ENCODE measurements at regions not wholly inside any gene's neighbourhood (a gene's known extent, or its start where the extent isn't known, plus 50 kb on each side); places are given as distances from the start of the nearest gene placed in this dataset.

DNA sequence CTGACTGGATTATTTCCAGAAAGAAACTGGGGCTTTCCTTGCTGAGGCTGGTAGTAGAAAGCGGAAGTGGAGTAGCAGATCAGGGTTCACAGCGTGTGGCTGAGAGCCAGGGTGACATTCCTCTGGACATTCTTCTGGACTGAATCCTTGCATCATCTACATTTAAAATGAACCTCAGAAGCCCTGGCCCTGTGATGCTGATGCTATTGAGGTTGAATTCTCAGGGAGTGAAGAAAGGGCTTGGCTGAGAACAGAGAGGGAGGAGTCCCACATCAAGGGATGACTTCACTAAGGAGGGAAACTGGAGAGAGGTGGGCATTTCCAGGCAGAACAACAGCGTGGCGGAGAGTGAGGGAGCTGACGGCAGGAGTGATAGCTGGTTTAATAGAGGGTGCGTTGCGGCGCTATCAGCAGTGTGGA, 102.3 kb upstream of the LMO4 start:
- Histone ChIP-seq H3K27me3 (no peaks in the 10 kb centered on the region), H3K27ac (peak overlapping the region in 1 of 3 donors; percentile 24), H3K4me1 (peaks cover 0 to 4% of the 10 kb centered on the region in 2 donors), H3K4me3 (replicated peaks in 1 of 3) (no peak overlapping the region), H3K36me3 (no peaks in the 10 kb centered on the region), H3K9me3 (no peaks in the 10 kb centered on the region)
- 14 to 24% methylated on average over 8 of the region's 8 CpGs for WGBS, 2 donors
- no peak for TF ChIP-seq POLR2A (IDR thresholded peaks at IDR 0.05)
- TF ChIP-seq, protein P1, sequence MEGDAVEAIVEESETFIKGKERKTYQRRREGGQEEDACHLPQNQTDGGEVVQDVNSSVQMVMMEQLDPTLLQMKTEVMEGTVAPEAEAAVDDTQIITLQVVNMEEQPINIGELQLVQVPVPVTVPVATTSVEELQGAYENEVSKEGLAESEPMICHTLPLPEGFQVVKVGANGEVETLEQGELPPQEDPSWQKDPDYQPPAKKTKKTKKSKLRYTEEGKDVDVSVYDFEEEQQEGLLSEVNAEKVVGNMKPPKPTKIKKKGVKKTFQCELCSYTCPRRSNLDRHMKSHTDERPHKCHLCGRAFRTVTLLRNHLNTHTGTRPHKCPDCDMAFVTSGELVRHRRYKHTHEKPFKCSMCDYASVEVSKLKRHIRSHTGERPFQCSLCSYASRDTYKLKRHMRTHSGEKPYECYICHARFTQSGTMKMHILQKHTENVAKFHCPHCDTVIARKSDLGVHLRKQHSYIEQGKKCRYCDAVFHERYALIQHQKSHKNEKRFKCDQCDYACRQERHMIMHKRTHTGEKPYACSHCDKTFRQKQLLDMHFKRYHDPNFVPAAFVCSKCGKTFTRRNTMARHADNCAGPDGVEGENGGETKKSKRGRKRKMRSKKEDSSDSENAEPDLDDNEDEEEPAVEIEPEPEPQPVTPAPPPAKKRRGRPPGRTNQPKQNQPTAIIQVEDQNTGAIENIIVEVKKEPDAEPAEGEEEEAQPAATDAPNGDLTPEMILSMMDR (IDR thresholded peaks at IDR 0.05): no peak
- DNase-seq: peak; percentile 73 to 86
- intact Hi-C loops (cut with DNase I): no loop called here

- Histone ChIP-seq H3K4me1 (peaks cover 0 to 4% of the 10 kb centered on the region in 2 donors), H3K4me3 (replicated peaks in 1 of 3) (no peak overlapping the region), H3K27me3 (no peaks in the 10 kb centered on the region), H3K9me3 (no peaks in the 10 kb centered on the region), H3K27ac (no peak overlapping the region), H3K36me3 (no peaks in the 10 kb centered on the region)
- intact Hi-C loops (cut with DNase I): no loop called here
- WGBS, 2 donors: 89 to 100% methylated on average over 3 of the region's 3 CpGs
- DNase-seq: no peak
- no peak for TF ChIP-seq POLR2A (IDR thresholded peaks at IDR 0.05)
- TF ChIP-seq, protein P1 (IDR thresholded peaks at IDR 0.05): no peak
Observed at GRCh38 chr1:87227651-87228050, 101.0 kb upstream of the LMO4 start.

DNA sequence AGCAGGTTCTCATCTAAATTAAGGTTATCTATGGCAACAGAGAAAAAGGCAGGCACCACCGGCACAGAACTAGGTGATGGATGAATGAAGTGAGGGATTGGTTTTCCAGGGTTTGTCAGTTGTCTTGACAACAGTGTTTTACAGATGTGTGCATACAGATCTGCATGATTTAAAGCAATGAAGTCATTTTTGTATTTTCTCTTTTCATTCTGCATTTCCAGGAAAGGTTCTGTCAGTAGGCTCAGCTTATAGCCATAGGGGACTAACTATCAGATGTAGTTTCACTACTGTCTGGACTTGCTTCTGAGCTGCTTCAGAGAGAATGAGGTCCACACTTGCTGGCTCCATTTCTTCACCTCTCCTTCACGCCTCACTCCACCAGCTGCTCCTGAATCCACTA, 98.2 kb upstream of the LMO4 start:
- no peak overlapping the region for H3K4me3 ChIP-seq (replicated peaks in 1 of 3)
- no peaks in the 10 kb centered on the region for H3K9me3 ChIP-seq
- 94 to 98% methylated on average over 2 of the region's 2 CpGs for WGBS, 2 donors
- peaks cover 0 to 4% of the 10 kb centered on the region in 2 donors for H3K4me1 ChIP-seq
- DNase-seq: no peak
- no peaks in the 10 kb centered on the region for H3K36me3 ChIP-seq
- H3K27ac ChIP-seq: no peak overlapping the region
- intact Hi-C loops (cut with DNase I): no loop called here
- TF ChIP-seq, protein P1 (IDR thresholded peaks at IDR 0.05): no peak
- no peak for TF ChIP-seq POLR2A (IDR thresholded peaks at IDR 0.05)
- no peaks in the 10 kb centered on the region for H3K27me3 ChIP-seq

GRCh38 chr1:87231703-87232367, 96.8 kb upstream of the LMO4 start:
- Histone ChIP-seq H3K4me3 (replicated peaks in 1 of 3) (no peak overlapping the region), H3K27ac (no peak overlapping the region), H3K27me3 (no peaks in the 10 kb centered on the region), H3K4me1 (no peaks in the 10 kb centered on the region), H3K9me3 (no peaks in the 10 kb centered on the region), H3K36me3 (no peaks in the 10 kb centered on the region)
- TF ChIP-seq POLR2A (IDR thresholded peaks at IDR 0.05): no peak
- TF ChIP-seq, protein P1 (IDR thresholded peaks at IDR 0.05): no peak
- 84 to 88% methylated on average over 8 of the region's 8 CpGs for WGBS, 2 donors
- DNase-seq: no peak
- intact Hi-C loops (cut with DNase I): no loop called here

DNA sequence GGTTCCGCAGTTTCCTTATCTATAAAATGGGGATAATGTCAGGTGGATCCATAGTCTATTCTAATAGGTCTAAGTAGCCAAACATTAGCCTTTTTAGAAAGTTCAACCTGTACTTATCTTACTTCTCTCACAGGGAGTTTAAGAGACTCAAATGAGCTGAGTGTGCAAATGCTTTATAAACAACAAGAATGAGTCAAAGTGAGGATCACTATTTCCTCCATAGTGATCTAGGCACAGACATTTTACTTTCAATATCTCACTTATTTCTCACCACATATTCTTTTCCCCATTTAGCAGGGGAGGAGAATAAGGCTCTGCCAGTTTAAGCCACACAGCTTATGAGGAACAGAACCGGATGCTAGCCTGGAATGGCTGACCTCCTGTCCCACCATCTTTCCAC, 92.1 kb upstream of the LMO4 start:
- Histone ChIP-seq H3K27me3 (no peaks in the 10 kb centered on the region), H3K4me1 (no peaks in the 10 kb centered on the region)

More for the DNA sequence above, 92.1 kb upstream of the LMO4 start:
- TF ChIP-seq, protein P1 (IDR thresholded peaks at IDR 0.05): no peak
- TF ChIP-seq POLR2A (IDR thresholded peaks at IDR 0.05): no peak
- no peaks in the 10 kb centered on the region for H3K9me3 ChIP-seq
- no peaks in the 10 kb centered on the region for H3K36me3 ChIP-seq
- H3K27ac ChIP-seq: no peak overlapping the region
- no peak for DNase-seq
- H3K4me3 ChIP-seq (replicated peaks in 1 of 3): no peak overlapping the region
- intact Hi-C loops (cut with DNase I): no loop called here
- 80 to 91% methylated on average over 2 of the region's 2 CpGs for WGBS, 2 donors

Measured in thyroid gland (tissue), 4 donors.